Endothelial cell of umbilical vein (primary cell): ENCODE measurements at regions not wholly inside any gene's neighbourhood (a gene's known extent, or its start where the extent isn't known, plus 50 kb on each side); places are given as distances from the start of the nearest gene placed in this dataset.

Experiments
- EZH2 ChIP-seq: IDR thresholded peaks from 2 replicates; pipeline ENCODE4 v1.6.1; 2012; ENCODE audit warnings: borderline replicate concordance, low read depth, mild to moderate bottlenecking, moderate library complexity, low read length, inconsistent platforms; ENCODE audit not compliant: severe bottlenecking
- FOS ChIP-seq: IDR thresholded peaks from 2 replicates; pipeline ENCODE4 v1.6.1; 2011; ENCODE audit warnings: mild to moderate bottlenecking, low read length, moderate library complexity, borderline replicate concordance; ENCODE audit not compliant: insufficient read depth
- GATA2 ChIP-seq: IDR thresholded peaks from 2 replicates; pipeline ENCODE4 v1.7.0; 2011; ENCODE audit warnings: low read depth, mild to moderate bottlenecking, moderate library complexity, mixed read lengths, low read length; ENCODE audit not compliant: insufficient read length, insufficient read depth
- JUN ChIP-seq: IDR thresholded peaks from 2 replicates; pipeline ENCODE4 v1.6.1; 2011; ENCODE audit warnings: borderline replicate concordance, low read depth; ENCODE audit not compliant: insufficient read length, insufficient read depth
- MYC ChIP-seq: IDR thresholded peaks from one replicate; pipeline ENCODE4 v1.6.1; 2011; ENCODE audit warnings: mild to moderate bottlenecking, low read depth, low read length
- POLR2A ChIP-seq: IDR thresholded peaks from 2 replicates; pipeline ENCODE4 v1.6.1; 2012; ENCODE audit warnings: low read depth, mild to moderate bottlenecking, control low read depth, low read length
- POLR2AphosphoS5 ChIP-seq: IDR thresholded peaks from 2 replicates; pipeline ENCODE4 v1.6.1; 2012; ENCODE audit warnings: low read depth, mild to moderate bottlenecking, control low read depth, low read length, moderate library complexity; ENCODE audit not compliant: insufficient read depth
- TF ChIP-seq, protein P1 (sequence below), 2 donors: IDR thresholded peaks; 1 replicate in 1 of 2; 2 replicates in 1 of 2; pipeline ENCODE4 v1.5.1; 2011; ENCODE audit warnings: low read length in 2 of 2, mild to moderate bottlenecking in 2 of 2, moderate library complexity in 2 of 2, control low read depth in 1 of 2, inconsistent platforms in 1 of 2, low read depth in 1 of 2; ENCODE audit not compliant: insufficient read depth in 1 of 2; ENCODE audit errors: extremely low read depth in 1 of 2
- TF ChIP-seq, protein P2 (sequence below): IDR thresholded peaks from 2 replicates; pipeline ENCODE4 v1.6.1; 2011; ENCODE audit not compliant: insufficient read depth, insufficient read length

DNA sequence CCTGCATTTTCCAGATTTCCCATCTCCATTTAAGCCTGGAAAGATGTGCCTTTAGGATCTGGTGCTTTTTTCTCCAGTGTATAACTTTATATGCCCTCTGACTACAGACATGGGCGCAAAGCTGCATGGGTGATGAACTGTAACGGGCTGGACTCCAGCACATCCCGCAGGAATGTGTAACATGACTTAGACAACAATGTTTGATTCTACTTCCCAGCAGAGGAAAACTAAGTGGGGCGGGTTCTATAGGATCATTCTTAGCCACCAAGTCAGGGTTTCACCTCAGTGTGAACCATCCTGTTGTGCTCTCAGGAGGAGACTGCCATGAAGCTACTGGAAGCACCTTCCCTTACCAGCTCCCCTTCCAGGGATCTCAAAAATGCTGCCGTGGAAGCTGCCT lies 93.2 kb upstream of the SERP2 start:
- no peak for TF ChIP-seq EZH2
- TF ChIP-seq POLR2A, result no peak
- TF ChIP-seq, protein P1, sequence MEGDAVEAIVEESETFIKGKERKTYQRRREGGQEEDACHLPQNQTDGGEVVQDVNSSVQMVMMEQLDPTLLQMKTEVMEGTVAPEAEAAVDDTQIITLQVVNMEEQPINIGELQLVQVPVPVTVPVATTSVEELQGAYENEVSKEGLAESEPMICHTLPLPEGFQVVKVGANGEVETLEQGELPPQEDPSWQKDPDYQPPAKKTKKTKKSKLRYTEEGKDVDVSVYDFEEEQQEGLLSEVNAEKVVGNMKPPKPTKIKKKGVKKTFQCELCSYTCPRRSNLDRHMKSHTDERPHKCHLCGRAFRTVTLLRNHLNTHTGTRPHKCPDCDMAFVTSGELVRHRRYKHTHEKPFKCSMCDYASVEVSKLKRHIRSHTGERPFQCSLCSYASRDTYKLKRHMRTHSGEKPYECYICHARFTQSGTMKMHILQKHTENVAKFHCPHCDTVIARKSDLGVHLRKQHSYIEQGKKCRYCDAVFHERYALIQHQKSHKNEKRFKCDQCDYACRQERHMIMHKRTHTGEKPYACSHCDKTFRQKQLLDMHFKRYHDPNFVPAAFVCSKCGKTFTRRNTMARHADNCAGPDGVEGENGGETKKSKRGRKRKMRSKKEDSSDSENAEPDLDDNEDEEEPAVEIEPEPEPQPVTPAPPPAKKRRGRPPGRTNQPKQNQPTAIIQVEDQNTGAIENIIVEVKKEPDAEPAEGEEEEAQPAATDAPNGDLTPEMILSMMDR (IDR thresholded peaks at IDR 0.05; ENCODE audit: extremely low read depth in 1 of 2, insufficient read depth in 1 of 2, low read depth in 1 of 2, low read length in 2 of 2), result no peak
- TF ChIP-seq, protein P2, sequence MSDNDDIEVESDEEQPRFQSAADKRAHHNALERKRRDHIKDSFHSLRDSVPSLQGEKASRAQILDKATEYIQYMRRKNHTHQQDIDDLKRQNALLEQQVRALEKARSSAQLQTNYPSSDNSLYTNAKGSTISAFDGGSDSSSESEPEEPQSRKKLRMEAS, result no peak
- TF ChIP-seq MYC, result no peak
- no peak for TF ChIP-seq POLR2AphosphoS5
- TF ChIP-seq JUN, result no peak
- TF ChIP-seq FOS, result no peak
- TF ChIP-seq GATA2, result no peak
